GM10248 (cell line): ENCODE measurements at regions not wholly inside any gene's neighbourhood (a gene's known extent, or its start where the extent isn't known, plus 50 kb on each side); places are given as distances from the start of the nearest gene placed in this dataset.

Experiments
- CTCF ChIA-PET: fragments of 300-600 bp; sonication (Branson Sonifier 250); formaldehyde crosslinking; extraction: SDS; loops from one replicate; lab custom pipeline; 2021; ENCODE audit warnings: antibody characterized with exemption; lab: Yijun Ruan, JAX
- POLR2A ChIA-PET: fragments of 350-650 bp; sonication (Branson Sonifier 250); formaldehyde crosslinking; extraction: SDS; loops from one replicate; lab custom pipeline; 2020; ENCODE audit warnings: antibody characterized with exemption; lab: Yijun Ruan, JAX
- DNase-seq: peaks from one replicate; pipeline ENCODE4 v3.0.0; 2012; ENCODE audit errors: extremely low spot score
- TF ChIP-seq, protein P1 (sequence below): IDR thresholded peaks from 2 replicates; pipeline ENCODE4 v1.5.1; 2012; ENCODE audit warnings: mild to moderate bottlenecking, low read depth; ENCODE audit errors: extremely low read depth, missing control alignments, control extremely low read depth

- DNase-seq = no peak
- ChIA-PET CTCF (no interaction called here), POLR2A (no interaction called here)
- TF ChIP-seq, protein P1, sequence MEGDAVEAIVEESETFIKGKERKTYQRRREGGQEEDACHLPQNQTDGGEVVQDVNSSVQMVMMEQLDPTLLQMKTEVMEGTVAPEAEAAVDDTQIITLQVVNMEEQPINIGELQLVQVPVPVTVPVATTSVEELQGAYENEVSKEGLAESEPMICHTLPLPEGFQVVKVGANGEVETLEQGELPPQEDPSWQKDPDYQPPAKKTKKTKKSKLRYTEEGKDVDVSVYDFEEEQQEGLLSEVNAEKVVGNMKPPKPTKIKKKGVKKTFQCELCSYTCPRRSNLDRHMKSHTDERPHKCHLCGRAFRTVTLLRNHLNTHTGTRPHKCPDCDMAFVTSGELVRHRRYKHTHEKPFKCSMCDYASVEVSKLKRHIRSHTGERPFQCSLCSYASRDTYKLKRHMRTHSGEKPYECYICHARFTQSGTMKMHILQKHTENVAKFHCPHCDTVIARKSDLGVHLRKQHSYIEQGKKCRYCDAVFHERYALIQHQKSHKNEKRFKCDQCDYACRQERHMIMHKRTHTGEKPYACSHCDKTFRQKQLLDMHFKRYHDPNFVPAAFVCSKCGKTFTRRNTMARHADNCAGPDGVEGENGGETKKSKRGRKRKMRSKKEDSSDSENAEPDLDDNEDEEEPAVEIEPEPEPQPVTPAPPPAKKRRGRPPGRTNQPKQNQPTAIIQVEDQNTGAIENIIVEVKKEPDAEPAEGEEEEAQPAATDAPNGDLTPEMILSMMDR = no peak
These were observed 337.4 kb upstream of the GRIA1 start for GRCh38 chr5:153153086-153153485.

DNA sequence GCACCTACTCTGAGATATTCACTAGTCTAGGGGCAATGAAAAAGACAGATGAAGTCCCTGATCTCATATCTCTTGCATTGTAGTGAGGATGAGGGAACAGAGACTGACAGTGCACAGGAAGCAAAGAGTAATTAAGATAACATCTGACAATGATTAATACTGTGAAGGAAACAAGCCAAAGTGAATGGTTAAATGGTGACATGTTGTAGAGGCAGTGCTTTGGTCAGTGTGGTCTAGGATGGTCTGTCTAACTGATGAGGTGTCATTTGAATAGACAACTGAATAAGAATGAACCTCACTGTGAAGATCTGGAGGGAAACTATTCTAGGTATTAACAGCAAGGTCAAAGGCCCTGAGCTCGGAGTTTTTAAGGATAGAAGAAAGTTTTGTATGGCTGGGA, 333.3 kb upstream of the GRIA1 start:
- no peak for DNase-seq
- TF ChIP-seq, protein P1 = no peak
- ChIA-PET CTCF (interaction anchor here (1.8 kb wide), 1 partner anchor 8 kb away, joined by 4 read pairs; no protein-coding TSS in a partner anchor), POLR2A (no interaction called here)

GRCh38 chr5:153158608-153159007, 331.9 kb upstream of the GRIA1 start:
- POLR2A ChIA-PET = no interaction called here
- TF ChIP-seq, protein P1 = no peak
- no peak for DNase-seq
- CTCF ChIA-PET = interaction anchor here (2.2 kb wide), 1 partner anchor 10 kb away, joined by 9 read pairs; no protein-coding TSS in a partner anchor

DNA sequence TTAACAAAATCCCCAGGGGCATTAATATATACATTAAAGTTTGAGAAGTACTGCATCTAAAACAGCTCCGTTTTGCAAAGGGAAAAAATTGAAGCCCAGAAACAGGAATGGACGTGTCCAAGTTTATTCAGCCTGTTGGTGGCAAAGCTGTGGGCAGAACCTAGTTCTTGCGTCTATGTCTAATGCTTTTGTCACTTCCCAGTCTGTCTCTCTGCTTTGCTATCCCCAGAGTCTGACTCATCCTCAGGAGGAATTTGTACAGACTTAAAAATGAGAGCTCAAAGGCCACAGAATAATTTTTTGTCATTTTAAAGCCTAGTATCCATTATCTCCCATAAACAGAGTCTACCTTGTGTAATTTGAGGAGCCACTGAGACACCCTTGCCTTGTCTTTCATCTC, 330.9 kb upstream of the GRIA1 start:
- ChIA-PET CTCF (interaction anchor here (2.2 kb wide), 1 partner anchor 11 kb away, joined by 9 read pairs; no protein-coding TSS in a partner anchor), POLR2A (no interaction called here)
- TF ChIP-seq, protein P1 = no peak
- DNase-seq = no peak

DNA sequence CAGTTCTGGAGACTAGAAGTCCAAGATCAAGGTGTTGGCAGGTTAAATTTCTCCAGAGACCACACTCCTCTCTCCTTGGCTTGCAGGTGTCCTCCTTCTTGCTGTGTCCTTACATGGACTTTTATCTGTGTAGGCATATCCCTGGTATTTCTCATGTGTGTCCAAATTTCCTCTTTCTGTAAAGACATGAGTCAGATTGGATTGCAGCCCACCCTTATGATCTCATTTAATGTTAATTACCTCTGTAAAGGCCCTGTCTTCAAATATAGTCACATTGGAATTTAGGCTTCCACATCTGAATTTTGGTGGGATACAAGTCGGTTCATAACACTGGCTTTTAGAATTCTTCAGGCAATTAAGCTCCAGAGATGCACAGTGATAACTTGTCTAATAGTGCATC, 322.2 kb upstream of the GRIA1 start:
- ChIA-PET CTCF (no interaction called here), POLR2A (no interaction called here)
- TF ChIP-seq, protein P1 = no peak
- DNase-seq = no peak

GRCh38 chr5:153187503-153187902, 303.0 kb upstream of the GRIA1 start:
- ChIA-PET POLR2A (no interaction called here), CTCF (interaction anchor here (1.2 to 1.4 kb wide), 2 partner anchors 9 to 777 kb away, joined by 3 to 4 read pairs; no protein-coding TSS in a partner anchor)
- DNase-seq = no peak
- TF ChIP-seq, protein P1 = no peak

DNA sequence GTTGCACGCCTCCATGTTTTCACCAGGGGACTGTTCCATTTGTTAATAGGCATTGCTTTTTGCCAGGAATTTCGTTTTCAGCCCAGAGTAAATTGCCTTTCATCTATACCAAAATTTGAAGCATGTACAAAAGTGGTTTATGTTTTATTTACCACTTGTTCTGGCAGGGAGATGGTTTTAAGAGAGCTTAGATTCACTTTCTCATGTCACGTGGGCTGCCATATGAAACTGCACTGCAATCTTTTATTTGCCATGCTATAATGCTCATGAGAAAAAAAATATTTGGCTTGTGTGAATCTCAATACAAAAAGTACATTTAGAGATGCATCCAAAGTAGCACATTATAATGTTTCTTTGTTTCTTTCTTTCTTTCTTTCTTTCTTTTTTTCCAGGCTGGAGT, 284.1 kb upstream of the GRIA1 start:
- DNase-seq = no peak
- TF ChIP-seq, protein P1 = no peak
- POLR2A ChIA-PET = no interaction called here
- CTCF ChIA-PET = no interaction called here
